H1 (cell line): ENCODE measurements at regions not wholly inside any gene's neighbourhood (a gene's known extent, or its start where the extent isn't known, plus 50 kb on each side); places are given as distances from the start of the nearest gene placed in this dataset.

Experiments
- CHD7 ChIP-seq: fragments of 300-600 bp; sonication (generic); IDR thresholded peaks from 2 replicates; pipeline ENCODE4 v1.7.1; 2012; ENCODE audit warnings: low read length, moderate library complexity, mild to moderate bottlenecking, inconsistent platforms; ENCODE audit not compliant: insufficient replicate concordance

GRCh38 chr1:239224100-239224499 lies 162.3 kb upstream of the CHRM3 start (continued):
- no peak for TF ChIP-seq CHD7
